ENCODE measurements at regions not wholly inside any gene's neighbourhood (a gene's known extent, or its start where the extent isn't known, plus 50 kb on each side); places are given as distances from the start of the nearest gene placed in this dataset.

- Histone ChIP-seq H3K27ac (ENCODE audit: insufficient read depth, low read depth, low read length) (no peak overlapping the region), H3K9ac (replicated peaks; ENCODE audit: extremely low read depth, insufficient read depth, low read length) (no peak overlapping the region), H3K4me3 (replicated peaks in 1 of 3; ENCODE audit: insufficient read depth in 1 of 3, low read depth in 1 of 3, low read length in 3 of 3) (no peak overlapping the region), H4K20me1 (replicated peaks; ENCODE audit: control insufficient read depth, extremely low read depth, insufficient read depth, low read length) (no peaks in the 10 kb centered on the region), H3K4me1 (ENCODE audit: control insufficient read depth, extremely low read depth, insufficient read depth, low read length) (peaks cover 5% of the 10 kb centered on the region), H3K36me3 (ENCODE audit: control insufficient read depth in 2 of 2, extremely low read depth in 1 of 2, insufficient read depth in 2 of 2, low read length in 2 of 2) (no peaks in the 10 kb centered on the region), H3K9me3 (replicated peaks; ENCODE audit: control insufficient read depth, insufficient read depth, low read length) (no peaks in the 10 kb centered on the region), H3K4me2 (ENCODE audit: insufficient read depth, low read length) (no peak overlapping the region), H3K27me3 (ENCODE audit: control insufficient read depth in 2 of 2, insufficient read depth in 2 of 2, low read length in 2 of 2) (peaks cover 15 to 21% of the 10 kb centered on the region in 2 experiments), H3K79me2 (ENCODE audit: control insufficient read depth, insufficient read depth, low read length) (no peaks in the 10 kb centered on the region), H2AFZ (ENCODE audit: low read depth, low read length) (no peak overlapping the region), H3K9me1 (replicated peaks; ENCODE audit: control insufficient read depth, extremely low read depth, insufficient read depth, low read length) (no peaks in the 10 kb centered on the region)
- POLR2A ChIA-PET, result no interaction called here
- intact Hi-C loops (cut with micrococcal nuclease) (no loop called here), dilution Hi-C loops (cut with MboI; ENCODE audit: extremely low pct_ligation_motif_present, low sequenced_read_pairs) (no loop called here)
- DNase-seq (ENCODE audit: low read depth, low spot score), result no peak
- no peak for FAIRE-seq
- CTCF ChIA-PET, result interaction anchor here (0.8 kb wide), 1 partner anchor 64 kb away, joined by 3 read pairs; no protein-coding TSS in a partner anchor
- no TSS peak for BruUV-seq (replicated peaks)
- no peak for TF ChIP-seq FOS (IDR thresholded peaks at IDR 0.05; ENCODE audit: borderline replicate concordance, insufficient read depth, low read length)
- TF ChIP-seq MYC (IDR thresholded peaks at IDR 0.05; ENCODE audit: low read depth, low read length), result no peak
- TF ChIP-seq POLR2AphosphoS5 (IDR thresholded peaks at IDR 0.05; ENCODE audit: insufficient read depth, low read depth, low read length), result no peak
- TF ChIP-seq CTCF (IDR thresholded peaks at IDR 0.05; ENCODE audit: extremely low read depth in 1 of 2, insufficient read depth in 1 of 2, low read depth in 1 of 2, low read length in 2 of 2), result no peak
- no peak for TF ChIP-seq MAX (IDR thresholded peaks at IDR 0.05; ENCODE audit: insufficient read depth, insufficient read length)
- TF ChIP-seq GATA2 (IDR thresholded peaks at IDR 0.05; ENCODE audit: insufficient read depth, insufficient read length, low read depth, low read length), result no peak
- no peak for TF ChIP-seq POLR2A (IDR thresholded peaks at IDR 0.05; ENCODE audit: low read depth, low read length)
- no peak for TF ChIP-seq JUN (IDR thresholded peaks at IDR 0.05; ENCODE audit: borderline replicate concordance, insufficient read depth, insufficient read length, low read depth)
- TF ChIP-seq EZH2 (IDR thresholded peaks at IDR 0.05; ENCODE audit: borderline replicate concordance, low read depth, low read length, severe bottlenecking), result no peak
These were observed 140.8 kb upstream of the PTPN1 start for GRCh38 chr20:50369225-50370035.

Data from endothelial cell of umbilical vein (primary cell).